HG03064 (cell line): ENCODE measurements at regions not wholly inside any gene's neighbourhood (a gene's known extent, or its start where the extent isn't known, plus 50 kb on each side); places are given as distances from the start of the nearest gene placed in this dataset.

Source experiments
- ATAC-seq: cut with Tn5 transposase; IDR thresholded peaks from one replicate; pipeline ENCODE4 v1.9.1; 2021; ENCODE audit warnings: low read depth; ENCODE audit not compliant: unreplicated experiment

GRCh38 chr22:48651036-48651890 lies 1176.4 kb downstream of the BRD1 start:
- ATAC-seq, result no peak

- ATAC-seq, result no peak
Measured at GRCh38 chr22:48650323-48651035, 1177.2 kb downstream of the BRD1 start.

- ATAC-seq, result no peak
Measured at GRCh38 chr22:48649466-48649865, 1178.2 kb downstream of the BRD1 start.

- ATAC-seq, result no peak
Measured at GRCh38 chr22:48649031-48649430, 1178.6 kb downstream of the BRD1 start.

- ATAC-seq, result no peak
Measured at GRCh38 chr22:48647606-48648515, 1179.8 kb downstream of the BRD1 start.

GRCh38 chr22:48647051-48647450 lies 1180.6 kb downstream of the BRD1 start:
- no peak for ATAC-seq

- ATAC-seq, result no peak
Measured at GRCh38 chr22:48646216-48646925, 1181.3 kb downstream of the BRD1 start.

GRCh38 chr22:48645766-48646165 lies 1181.9 kb downstream of the BRD1 start:
- no peak for ATAC-seq

- ATAC-seq, result no peak
Measured at GRCh38 chr22:48644997-48645396, 1182.7 kb downstream of the BRD1 start.

GRCh38 chr22:48644108-48644507 lies 1183.6 kb downstream of the BRD1 start:
- no peak for ATAC-seq

- ATAC-seq, result no peak
Measured at GRCh38 chr22:48643066-48643731, 1184.5 kb downstream of the BRD1 start.

- ATAC-seq, result no peak
Measured at GRCh38 chr22:48642550-48642949, 1185.1 kb downstream of the BRD1 start.

GRCh38 chr22:48641906-48642475 lies 1185.7 kb downstream of the BRD1 start:
- no peak for ATAC-seq

- ATAC-seq, result no peak
Measured at GRCh38 chr22:48640890-48641841, 1186.5 kb downstream of the BRD1 start.

- no peak for ATAC-seq
Measured at GRCh38 chr22:48639896-48640748, 1187.6 kb downstream of the BRD1 start.

GRCh38 chr22:48639021-48639795 lies 1188.5 kb downstream of the BRD1 start:
- no peak for ATAC-seq

GRCh38 chr22:48637231-48637630 lies 1190.4 kb downstream of the BRD1 start:
- ATAC-seq, result no peak
